Naive B cell (primary cell): ENCODE measurements at regions not wholly inside any gene's neighbourhood (a gene's known extent, or its start where the extent isn't known, plus 50 kb on each side); places are given as distances from the start of the nearest gene placed in this dataset.
"Not testable (repeated sequence)": the region's sequence is repeated elsewhere in the genome, so short reads cannot be mapped to it uniquely, and the experiment has no call there.

ENCODE experiments used
- ATAC-seq, 2 donors: fragments of 150-1000 bp; cut with Tn5 transposase; 2 replicates each; pipeline ENCODE4 v1.10.0; 2021; ENCODE audit warnings: low read depth in 2 of 2, mild to moderate bottlenecking in 2 of 2, moderate library complexity in 2 of 2
- DNase-seq: peaks from one replicate; pipeline ENCODE4 v3.0.0; 2022
- H3K27ac Mint-ChIP-seq, 6 donors: one replicate each; pipeline ENCODE4 v1.8.0; 2020 to 2022; ENCODE audit warnings: mild to moderate bottlenecking in 6 of 6, mixed read lengths in 6 of 6, moderate library complexity in 5 of 6, inconsistent platforms in 2 of 6
- H3K27me3 Mint-ChIP-seq, 3 donors: one replicate each; pipeline ENCODE4 v1.8.0; 2021 to 2022; ENCODE audit warnings: mixed read lengths in 3 of 3, mild to moderate bottlenecking in 1 of 3
- H3K36me3 Mint-ChIP-seq, 2 donors: one replicate each; pipeline ENCODE4 v1.8.0; 2020 to 2022; ENCODE audit warnings: mixed read lengths in 2 of 2, inconsistent platforms in 1 of 2, mild to moderate bottlenecking in 1 of 2
- H3K4me1 Mint-ChIP-seq, 3 donors: one replicate each; pipeline ENCODE4 v1.8.0; 2020 to 2022; ENCODE audit warnings: mixed read lengths in 3 of 3, inconsistent platforms in 1 of 3, mild to moderate bottlenecking in 1 of 3, moderate library complexity in 1 of 3
- H3K4me3 Mint-ChIP-seq, 8 donors: one replicate each; pipeline ENCODE4 v1.8.0; 2020 to 2022; ENCODE audit warnings: mild to moderate bottlenecking in 8 of 8, mixed read lengths in 8 of 8, moderate library complexity in 8 of 8, inconsistent platforms in 2 of 8
- H3K9me3 Mint-ChIP-seq, 7 donors: one replicate each; pipeline ENCODE4 v1.8.0; 2020 to 2022; ENCODE audit warnings: mixed read lengths in 7 of 7, mild to moderate bottlenecking in 5 of 7, inconsistent platforms in 2 of 7, moderate library complexity in 1 of 7

DNA sequence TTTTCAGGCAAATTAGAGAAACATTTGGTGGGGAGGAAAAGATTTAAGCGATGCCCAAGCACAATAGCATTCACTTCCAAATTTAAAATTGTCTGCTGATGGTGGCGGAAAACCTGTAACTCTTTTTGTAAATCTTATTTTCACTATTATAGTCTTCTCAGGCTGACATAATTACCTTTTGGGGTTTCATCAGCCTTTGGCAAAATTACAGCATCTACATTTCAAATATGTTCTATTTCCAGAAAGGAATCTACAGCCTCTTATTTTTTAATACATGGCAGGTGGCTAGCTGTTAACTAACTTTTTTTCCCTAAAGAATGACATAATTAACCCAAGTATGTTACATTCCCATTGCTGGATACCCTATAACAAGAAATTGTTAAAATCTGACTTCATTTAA, 391.5 kb upstream of the CCDC54 start:
- ATAC-seq: no peak
- H3K27ac Mint-ChIP-seq: no peak overlapping the region
- H3K4me3 Mint-ChIP-seq: no peak overlapping the region
- DNase-seq: no peak
- H3K9me3 Mint-ChIP-seq: peaks cover 0 to 13% (median 2%) of the 10 kb centered on the region in 7 donors
- H3K4me1 Mint-ChIP-seq: no peaks in the 10 kb centered on the region
- no peaks in the 10 kb centered on the region for H3K36me3 Mint-ChIP-seq
- H3K27me3 Mint-ChIP-seq: peaks cover 0 to 4% (median 0%) of the 10 kb centered on the region in 3 donors

DNA sequence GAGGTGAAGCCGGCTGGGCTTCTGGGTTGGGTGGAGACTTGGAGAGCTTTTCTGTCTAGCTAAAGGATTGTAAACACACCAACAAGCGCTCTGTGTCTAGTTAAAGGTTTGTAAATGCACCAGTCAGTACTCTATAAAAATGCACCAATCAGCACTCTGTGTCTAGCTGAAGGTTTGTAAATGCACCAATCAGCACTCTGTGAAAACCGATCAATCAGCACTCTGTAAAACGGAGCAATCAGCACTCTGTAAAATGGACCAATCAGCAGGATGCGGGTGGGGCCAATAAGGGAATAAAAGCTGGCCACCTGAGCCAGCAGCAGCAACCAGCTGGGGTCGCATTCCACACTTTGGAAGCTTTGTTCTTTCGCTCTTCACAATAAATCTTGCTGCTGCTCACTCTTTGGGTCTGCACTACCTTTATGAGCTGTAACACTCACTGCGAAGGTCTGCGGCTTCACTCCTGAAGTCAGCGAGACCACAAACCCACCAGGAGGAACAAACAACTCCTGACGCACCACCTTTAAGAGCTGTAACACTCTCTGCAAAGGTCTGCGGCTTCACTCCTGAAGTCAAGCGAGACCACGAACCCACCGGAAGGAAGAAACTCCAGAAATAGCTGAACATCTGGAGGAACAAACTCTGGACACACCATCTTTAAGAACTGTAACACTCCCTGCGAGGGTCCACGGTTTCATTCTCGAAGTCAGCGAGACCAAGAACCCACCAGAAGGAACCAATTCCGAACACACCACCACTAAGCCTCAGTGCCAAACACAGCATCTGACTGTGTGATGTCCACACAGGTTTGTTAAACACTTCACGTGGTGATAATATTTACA, 378.2 kb upstream of the CCDC54 start:
- H3K27me3 Mint-ChIP-seq, H3K36me3 Mint-ChIP-seq: not testable (repeated sequence)
- H3K9me3 Mint-ChIP-seq: peaks cover 2 to 20% (median 12%) of the 10 kb centered on the region in 7 donors
- H3K4me1 Mint-ChIP-seq: peaks cover 17 to 33% (median 29%) of the 10 kb centered on the region in 3 donors
- peak overlapping the region in 5 of 6 donors; percentile 31 to 92 (median 77) for H3K27ac Mint-ChIP-seq
- ATAC-seq (peak; percentile 67 to 71), DNase-seq (peak; percentile 60)
- peak overlapping the region; percentile 64 to 91 (median 84) for H3K4me3 Mint-ChIP-seq

DNA sequence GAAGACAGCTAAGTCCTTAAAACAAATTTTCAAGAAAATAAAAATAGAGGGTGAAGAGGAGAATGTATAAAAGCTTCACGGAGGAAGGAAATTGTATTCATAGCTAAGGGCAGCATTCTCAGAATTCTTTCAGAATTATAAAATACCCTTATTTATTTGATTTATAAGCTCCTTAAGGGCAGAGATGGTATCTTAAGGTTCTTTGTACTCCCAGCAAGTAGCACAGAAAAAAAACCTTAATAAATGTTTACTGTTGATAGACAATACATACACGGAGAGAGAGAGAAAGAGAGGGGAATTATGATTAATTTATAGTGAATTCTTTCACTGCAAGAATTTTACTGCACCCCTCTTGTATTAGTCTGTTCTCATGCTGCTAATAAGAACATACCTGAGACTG, 375.6 kb upstream of the CCDC54 start:
- Mint-ChIP-seq H3K27me3 (no peaks in the 10 kb centered on the region), H3K4me1 (peaks cover 10 to 26% (median 20%) of the 10 kb centered on the region in 3 donors), H3K36me3 (peaks cover 0 to 8% of the 10 kb centered on the region in 2 donors), H3K27ac (peak overlapping the region in 2 of 6 donors; percentile 30 to 80), H3K4me3 (no peak overlapping the region), H3K9me3 (peaks cover 2 to 20% (median 10%) of the 10 kb centered on the region in 7 donors)
- ATAC-seq (no peak), DNase-seq (no peak)

DNA sequence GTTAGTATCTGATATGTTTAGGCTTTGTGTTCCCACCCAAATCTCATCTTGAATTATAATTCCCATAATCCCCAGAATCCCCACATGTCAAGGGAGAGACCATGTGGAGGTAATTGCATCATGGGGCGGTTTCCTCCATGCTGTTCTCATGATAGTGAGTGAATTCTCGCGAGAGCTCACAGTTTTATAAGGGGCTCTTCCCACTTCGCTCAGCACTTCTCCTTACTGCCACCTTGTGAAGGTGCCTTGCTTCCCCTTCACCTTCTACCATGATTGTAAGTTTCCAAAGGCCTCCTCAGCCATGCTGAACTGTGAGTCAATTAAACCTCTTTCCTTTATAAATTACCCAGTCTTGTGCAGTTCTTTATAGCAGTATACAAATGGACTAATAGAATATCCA, 371.9 kb upstream of the CCDC54 start:
- H3K4me1 Mint-ChIP-seq, H3K36me3 Mint-ChIP-seq, ATAC-seq, DNase-seq, H3K4me3 Mint-ChIP-seq, H3K27me3 Mint-ChIP-seq: not testable (repeated sequence)
- Mint-ChIP-seq H3K27ac (peak overlapping the region in 1 of 6 donors; percentile 42), H3K9me3 (peaks cover 4 to 20% (median 10%) of the 10 kb centered on the region in 7 donors)

DNA sequence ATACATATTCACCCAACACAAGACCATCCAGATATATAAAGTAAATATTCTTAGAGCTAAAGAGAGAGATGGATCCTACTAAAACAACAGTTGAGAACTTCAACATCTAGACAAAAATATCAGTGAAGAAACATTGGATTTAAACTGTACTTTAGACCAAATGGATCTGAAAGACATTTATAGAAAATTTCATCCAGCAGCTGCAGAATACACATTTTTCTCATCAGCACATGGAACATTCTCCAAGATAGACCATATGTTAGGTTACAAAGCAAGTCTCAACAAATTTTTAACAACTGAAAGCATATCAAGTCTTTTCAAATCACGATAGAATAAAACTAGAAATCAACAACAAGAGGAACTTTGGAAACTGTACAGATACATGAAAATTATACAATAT, 369.0 kb upstream of the CCDC54 start:
- Mint-ChIP-seq H3K36me3 (no peaks in the 10 kb centered on the region), H3K4me3 (no peak overlapping the region), H3K27me3 (no peaks in the 10 kb centered on the region), H3K9me3 (peaks cover 0 to 3% (median 0%) of the 10 kb centered on the region in 7 donors), H3K4me1 (no peaks in the 10 kb centered on the region), H3K27ac (no peak overlapping the region)
- no peak for ATAC-seq
- DNase-seq: no peak

DNA sequence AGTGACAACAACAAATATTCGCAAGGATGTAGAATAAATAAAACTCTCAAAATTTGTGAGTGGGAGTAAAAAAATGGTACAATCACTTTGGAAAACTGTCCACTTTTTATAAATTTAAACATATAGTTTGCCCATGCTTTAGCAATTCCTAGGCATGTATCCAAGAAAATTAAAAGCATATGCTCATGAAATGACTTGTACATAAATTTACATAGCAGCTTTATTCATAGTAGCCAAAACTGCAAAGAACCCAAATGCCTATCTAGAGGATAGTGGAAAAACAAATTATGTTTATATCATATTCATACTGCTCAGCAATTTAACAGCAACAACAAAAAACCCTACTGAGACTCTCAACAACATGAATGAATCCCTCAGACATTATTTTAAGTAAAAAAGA, 363.6 kb upstream of the CCDC54 start:
- H3K36me3 Mint-ChIP-seq: no peaks in the 10 kb centered on the region
- H3K4me3 Mint-ChIP-seq: no peak overlapping the region
- no peak overlapping the region for H3K27ac Mint-ChIP-seq
- DNase-seq (no peak), ATAC-seq (no peak)
- H3K9me3 Mint-ChIP-seq: peaks cover 0 to 25% (median 8%) of the 10 kb centered on the region in 7 donors
- H3K4me1 Mint-ChIP-seq: no peaks in the 10 kb centered on the region
- no peaks in the 10 kb centered on the region for H3K27me3 Mint-ChIP-seq

DNA sequence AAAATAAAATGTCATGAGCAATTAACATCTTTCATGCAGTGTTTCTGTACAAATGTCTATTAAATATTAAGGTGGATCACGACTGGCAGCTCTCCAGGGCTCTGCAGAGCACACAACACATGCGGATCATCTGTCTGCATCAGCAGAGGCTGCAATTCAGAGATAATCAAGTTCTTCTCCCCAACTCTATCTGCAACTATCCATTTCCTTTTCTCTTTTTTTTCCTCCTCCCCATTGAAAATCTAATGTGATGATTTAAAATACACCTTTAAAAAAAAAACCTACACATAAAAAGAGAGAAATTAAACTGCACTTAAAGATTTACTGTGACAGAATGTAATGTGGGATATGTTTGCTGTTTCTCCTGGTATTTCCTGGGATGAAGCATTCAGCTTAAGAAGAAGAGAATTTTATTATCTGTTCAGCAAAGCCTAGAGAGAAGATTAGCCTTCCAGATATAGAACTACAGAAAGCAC, 352.6 kb upstream of the CCDC54 start:
- DNase-seq: no peak
- H3K27me3 Mint-ChIP-seq: peaks cover 0 to 5% (median 0%) of the 10 kb centered on the region in 3 donors
- no peaks in the 10 kb centered on the region for H3K36me3 Mint-ChIP-seq
- no peak overlapping the region for H3K4me3 Mint-ChIP-seq
- no peak overlapping the region for H3K27ac Mint-ChIP-seq
- H3K9me3 Mint-ChIP-seq: peaks cover 0 to 3% (median 0%) of the 10 kb centered on the region in 7 donors
- H3K4me1 Mint-ChIP-seq: peaks cover 0 to 11% (median 10%) of the 10 kb centered on the region in 3 donors
- ATAC-seq: no peak

DNA sequence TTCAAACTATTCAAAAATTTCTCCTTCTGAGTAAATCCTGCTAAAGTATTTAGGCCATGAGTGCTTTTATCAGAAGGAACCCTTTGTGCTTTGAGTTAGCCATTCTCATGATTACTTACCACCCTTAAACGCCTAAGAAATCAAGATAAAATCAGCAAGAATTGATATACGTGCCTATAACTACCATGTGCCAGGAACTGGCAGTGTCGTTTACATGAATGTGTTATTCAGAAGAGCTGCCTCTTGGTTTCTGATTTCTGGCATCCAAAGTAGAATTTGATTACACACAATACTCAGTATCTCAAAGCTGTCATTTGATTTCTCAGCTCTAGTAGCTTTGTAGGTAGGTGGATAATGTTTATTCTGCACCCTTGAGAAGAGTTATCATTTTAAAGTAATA, 351.3 kb upstream of the CCDC54 start:
- peaks cover 0 to 5% (median 0%) of the 10 kb centered on the region in 3 donors for H3K27me3 Mint-ChIP-seq
- no peak overlapping the region for H3K27ac Mint-ChIP-seq
- no peak overlapping the region for H3K4me3 Mint-ChIP-seq
- DNase-seq: no peak
- ATAC-seq: no peak
- peaks cover 0 to 2% (median 0%) of the 10 kb centered on the region in 7 donors for H3K9me3 Mint-ChIP-seq
- no peaks in the 10 kb centered on the region for H3K36me3 Mint-ChIP-seq
- peaks cover 0 to 11% (median 10%) of the 10 kb centered on the region in 3 donors for H3K4me1 Mint-ChIP-seq

DNA sequence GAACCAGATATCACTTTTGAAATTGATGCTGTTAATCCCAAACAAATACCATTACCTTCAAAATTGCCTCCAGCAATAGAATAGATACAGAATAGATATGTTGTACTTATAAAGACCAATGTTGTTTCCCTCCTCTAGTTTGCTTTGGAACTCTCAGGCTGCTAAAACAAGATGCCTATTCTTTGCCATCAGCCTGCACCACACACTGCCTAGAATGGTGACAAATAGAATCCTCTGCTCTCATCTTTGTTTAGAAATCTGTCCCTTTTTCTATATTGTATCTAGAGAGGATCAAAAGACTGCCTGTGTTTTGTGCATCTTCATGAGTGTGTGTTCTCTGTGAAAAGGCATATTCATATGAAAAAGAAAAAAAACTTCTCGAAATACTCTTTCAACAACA, 349.2 kb upstream of the CCDC54 start:
- H3K9me3 Mint-ChIP-seq: peaks cover 0 to 1% (median 0%) of the 10 kb centered on the region in 7 donors
- ATAC-seq (no peak), DNase-seq (no peak)
- no peak overlapping the region for H3K27ac Mint-ChIP-seq
- peaks cover 0 to 5% (median 0%) of the 10 kb centered on the region in 3 donors for H3K27me3 Mint-ChIP-seq
- no peak overlapping the region for H3K4me3 Mint-ChIP-seq
- H3K4me1 Mint-ChIP-seq: peaks cover 0 to 11% (median 10%) of the 10 kb centered on the region in 3 donors
- no peaks in the 10 kb centered on the region for H3K36me3 Mint-ChIP-seq

DNA sequence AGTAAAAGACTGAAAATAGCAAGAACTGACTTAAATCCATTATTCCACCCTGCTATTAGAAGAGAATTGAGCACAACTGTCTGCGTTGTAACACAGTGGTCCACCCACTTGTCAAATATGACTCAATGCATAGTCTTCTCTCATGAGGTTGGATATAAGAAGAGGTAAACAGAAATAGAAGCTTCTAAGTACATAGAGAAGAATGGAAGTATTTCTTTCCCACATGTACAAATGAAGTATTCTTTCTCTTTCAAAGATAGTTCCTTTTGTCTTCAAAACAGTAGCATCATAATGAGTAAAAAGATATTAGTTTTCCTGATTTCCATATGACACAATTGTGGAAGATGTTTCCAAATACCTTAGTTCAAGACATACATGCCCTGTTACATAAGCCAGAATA, 348.6 kb upstream of the CCDC54 start:
- H3K36me3 Mint-ChIP-seq: no peaks in the 10 kb centered on the region
- H3K9me3 Mint-ChIP-seq: peaks cover 0 to 1% (median 0%) of the 10 kb centered on the region in 7 donors
- no peak for DNase-seq
- peaks cover 0 to 5% (median 0%) of the 10 kb centered on the region in 3 donors for H3K27me3 Mint-ChIP-seq
- peaks cover 0 to 6% (median 5%) of the 10 kb centered on the region in 3 donors for H3K4me1 Mint-ChIP-seq
- H3K27ac Mint-ChIP-seq: no peak overlapping the region
- H3K4me3 Mint-ChIP-seq: no peak overlapping the region
- ATAC-seq: no peak

DNA sequence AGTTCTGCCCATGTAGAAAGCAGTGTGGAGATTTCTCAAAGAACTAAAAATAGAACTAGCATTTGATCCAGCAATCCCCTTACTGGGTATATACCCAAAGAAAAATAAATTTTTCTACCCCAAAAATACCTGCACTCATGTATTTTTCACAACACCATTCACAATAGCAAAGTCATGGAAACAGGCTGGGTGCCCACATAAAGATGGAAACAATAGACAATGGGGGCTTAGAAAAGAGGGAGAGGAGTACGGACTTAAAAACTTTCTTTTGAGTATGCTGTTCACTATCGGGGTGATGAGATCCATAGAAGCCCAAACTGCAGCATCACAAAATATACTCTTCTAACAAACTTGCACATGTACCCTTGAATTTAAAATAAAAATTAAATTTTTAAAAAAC, 345.1 kb upstream of the CCDC54 start:
- Mint-ChIP-seq H3K4me3 (no peak overlapping the region), H3K27ac (no peak overlapping the region), H3K27me3 (no peaks in the 10 kb centered on the region), H3K36me3 (peaks cover 0 to 7% of the 10 kb centered on the region in 2 donors), H3K9me3 (peaks cover under 1 to 23% (median 5%) of the 10 kb centered on the region in 7 donors), H3K4me1 (no peaks in the 10 kb centered on the region)
- DNase-seq (no peak), ATAC-seq (no peak)

DNA sequence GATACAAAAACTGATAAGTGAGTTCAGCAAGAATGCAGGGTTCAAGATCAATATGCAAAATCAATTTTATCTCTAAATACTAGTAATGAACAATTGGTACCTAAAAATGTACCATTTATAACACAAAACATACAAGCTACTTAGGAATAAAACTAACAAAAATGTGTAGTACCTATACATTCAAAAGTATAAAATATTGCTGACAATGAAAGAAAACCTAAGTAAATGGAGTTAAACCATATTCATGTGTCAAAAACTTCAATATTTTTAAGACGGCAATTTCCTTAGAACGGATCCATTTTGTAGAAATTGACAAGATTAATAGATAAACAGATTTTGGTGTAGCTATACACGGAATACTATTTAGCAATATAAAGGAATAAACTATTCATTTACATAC, 343.1 kb upstream of the CCDC54 start:
- H3K9me3 Mint-ChIP-seq: peaks cover 4 to 27% (median 8%) of the 10 kb centered on the region in 7 donors

DNA sequence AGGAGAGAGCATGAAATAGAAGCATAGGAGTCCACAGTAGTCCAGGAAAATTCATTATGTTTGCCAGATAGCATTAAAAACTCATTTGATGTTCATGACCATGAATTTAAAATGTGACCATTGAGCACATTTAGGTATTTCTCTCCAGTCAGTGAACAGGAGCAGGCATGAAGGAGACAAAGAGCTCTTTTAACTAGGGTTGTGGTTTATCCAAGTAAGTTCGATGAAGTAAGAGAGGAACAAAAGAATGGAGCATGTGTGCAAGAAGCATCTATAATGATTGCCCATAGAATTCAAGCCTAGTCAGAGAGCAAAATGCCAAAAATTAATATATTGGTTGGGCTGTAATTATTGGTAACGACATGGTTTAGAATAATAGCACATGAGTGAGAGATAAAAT, 342.1 kb upstream of the CCDC54 start:
- ATAC-seq (no peak), DNase-seq (no peak)
- Mint-ChIP-seq H3K27me3 (no peaks in the 10 kb centered on the region), H3K27ac (no peak overlapping the region), H3K9me3 (peaks cover 4 to 27% (median 8%) of the 10 kb centered on the region in 7 donors), H3K4me3 (no peak overlapping the region), H3K4me1 (no peaks in the 10 kb centered on the region), H3K36me3 (peaks cover 0 to 7% of the 10 kb centered on the region in 2 donors)

More for the DNA sequence above, 343.1 kb upstream of the CCDC54 start:
- Mint-ChIP-seq H3K36me3 (peaks cover 0 to 7% of the 10 kb centered on the region in 2 donors), H3K27me3 (no peaks in the 10 kb centered on the region), H3K4me1 (no peaks in the 10 kb centered on the region), H3K4me3 (no peak overlapping the region), H3K27ac (peak overlapping the region in 1 of 6 donors; percentile 49)
- DNase-seq (no peak), ATAC-seq (no peak)

DNA sequence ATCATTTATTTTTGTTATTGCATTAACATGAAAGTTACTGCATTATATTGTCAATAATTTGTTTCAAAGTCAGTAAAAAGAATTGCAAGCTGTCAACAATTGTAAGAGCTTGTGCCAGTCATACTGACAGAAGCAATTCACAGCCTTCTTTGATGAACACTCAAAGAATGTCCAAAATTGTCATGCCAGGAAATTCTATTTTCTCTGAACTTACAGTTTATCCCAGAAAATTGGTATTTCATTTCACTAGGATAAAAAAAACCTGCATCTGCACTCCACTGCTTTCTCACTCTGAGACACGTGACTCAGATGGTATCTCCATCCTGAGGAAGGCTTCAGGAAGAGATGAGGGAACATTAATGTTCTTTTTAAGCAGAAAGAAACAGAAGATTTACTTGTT, 332.6 kb upstream of the CCDC54 start:
- H3K4me1 Mint-ChIP-seq: no peaks in the 10 kb centered on the region
- ATAC-seq: no peak
- H3K27ac Mint-ChIP-seq: no peak overlapping the region
- no peak for DNase-seq
- H3K9me3 Mint-ChIP-seq: peaks cover 0 to 12% (median 4%) of the 10 kb centered on the region in 7 donors
- H3K4me3 Mint-ChIP-seq: no peak overlapping the region
- H3K27me3 Mint-ChIP-seq: no peaks in the 10 kb centered on the region
- H3K36me3 Mint-ChIP-seq: no peaks in the 10 kb centered on the region
